Activated B cell treated with CpG ODN at 0.5 μM for 24 hours (primary cell): ENCODE measurements at regions not wholly inside any gene's neighbourhood (a gene's known extent, or its start where the extent isn't known, plus 50 kb on each side); places are given as distances from the start of the nearest gene placed in this dataset.

Experiments
- ATAC-seq: fragments of 200-7000 bp; cut with Tn5 transposase; one replicate; pipeline ENCODE4 v1.10.0; 2021; ENCODE audit warnings: low read depth, mild to moderate bottlenecking, moderate library complexity
- CTCF ChIA-PET: fragments of 350-600 bp; sonication (Branson Sonifier 250); formaldehyde crosslinking; loops from one replicate; lab custom pipeline; 2021; ENCODE audit warnings: antibody characterized with exemption; lab: Charles Lee
- POLR2A ChIA-PET: fragments of 350-600 bp; sonication (Branson Sonifier 250); formaldehyde crosslinking; loops from one replicate; lab custom pipeline; 2021; ENCODE audit warnings: antibody characterized with exemption; lab: Charles Lee
- DNase-seq: peaks from one replicate; pipeline ENCODE4 v3.0.0; 2022
- H3K27ac Mint-ChIP-seq: one replicate; pipeline ENCODE4 v1.8.0; 2020; ENCODE audit warnings: mixed read lengths
- H3K27me3 Mint-ChIP-seq: one replicate; pipeline ENCODE4 v1.8.0; 2021; ENCODE audit warnings: mixed read lengths
- H3K36me3 Mint-ChIP-seq: one replicate; pipeline ENCODE4 v1.8.0; 2021; ENCODE audit warnings: low read depth, mixed read lengths
- H3K4me1 Mint-ChIP-seq: one replicate; pipeline ENCODE4 v1.8.0; 2021; ENCODE audit warnings: mixed read lengths
- H3K4me3 Mint-ChIP-seq: one replicate; pipeline ENCODE4 v1.8.0; 2020; ENCODE audit warnings: mild to moderate bottlenecking, mixed read lengths
- H3K9me3 Mint-ChIP-seq: one replicate; pipeline ENCODE4 v1.8.0; 2020; ENCODE audit warnings: mixed read lengths
- intact Hi-C: fragments of 100-400 bp; cut with micrococcal nuclease; formaldehyde crosslinking; loops from one replicate; pipeline ENCODE4 v1.15.1; 2024
- TF ChIP-seq, protein P1 (sequence below): fragments of 200-600 bp; IDR thresholded peaks from one replicate; pipeline ENCODE4 v1.8.0; 2022; ENCODE audit warnings: antibody characterized with exemption, mild to moderate bottlenecking

DNA sequence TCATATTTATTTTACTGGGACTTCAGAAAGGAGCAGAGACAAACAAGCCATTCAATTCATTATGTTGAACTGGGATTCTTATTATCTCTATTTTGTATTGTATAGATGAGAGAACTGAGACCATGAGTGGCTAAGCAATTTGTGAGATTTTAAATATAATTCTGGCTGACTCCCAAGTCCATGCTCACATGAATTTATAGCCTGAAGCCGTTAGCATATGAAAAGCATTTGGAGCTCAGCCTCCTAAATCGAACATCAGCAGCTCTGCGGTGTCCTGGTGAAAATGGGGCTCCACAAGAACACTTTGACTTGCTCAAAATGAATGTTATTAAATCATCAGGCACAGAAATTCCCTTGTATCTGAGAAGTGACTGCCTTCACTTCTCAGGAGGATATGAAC, 96.8 kb upstream of the DPT start:
- DNase-seq (no peak), ATAC-seq (no peak)
- H3K4me3 Mint-ChIP-seq, result no peak overlapping the region
- no peaks in the 10 kb centered on the region for H3K36me3 Mint-ChIP-seq
- H3K27me3 Mint-ChIP-seq, result peaks cover 1% of the 10 kb centered on the region
- no peaks in the 10 kb centered on the region for H3K4me1 Mint-ChIP-seq
- ChIA-PET POLR2A (no interaction called here), CTCF (no interaction called here)
- intact Hi-C loops, result no loop called here
- no peak overlapping the region for H3K27ac Mint-ChIP-seq
- TF ChIP-seq, protein P1, sequence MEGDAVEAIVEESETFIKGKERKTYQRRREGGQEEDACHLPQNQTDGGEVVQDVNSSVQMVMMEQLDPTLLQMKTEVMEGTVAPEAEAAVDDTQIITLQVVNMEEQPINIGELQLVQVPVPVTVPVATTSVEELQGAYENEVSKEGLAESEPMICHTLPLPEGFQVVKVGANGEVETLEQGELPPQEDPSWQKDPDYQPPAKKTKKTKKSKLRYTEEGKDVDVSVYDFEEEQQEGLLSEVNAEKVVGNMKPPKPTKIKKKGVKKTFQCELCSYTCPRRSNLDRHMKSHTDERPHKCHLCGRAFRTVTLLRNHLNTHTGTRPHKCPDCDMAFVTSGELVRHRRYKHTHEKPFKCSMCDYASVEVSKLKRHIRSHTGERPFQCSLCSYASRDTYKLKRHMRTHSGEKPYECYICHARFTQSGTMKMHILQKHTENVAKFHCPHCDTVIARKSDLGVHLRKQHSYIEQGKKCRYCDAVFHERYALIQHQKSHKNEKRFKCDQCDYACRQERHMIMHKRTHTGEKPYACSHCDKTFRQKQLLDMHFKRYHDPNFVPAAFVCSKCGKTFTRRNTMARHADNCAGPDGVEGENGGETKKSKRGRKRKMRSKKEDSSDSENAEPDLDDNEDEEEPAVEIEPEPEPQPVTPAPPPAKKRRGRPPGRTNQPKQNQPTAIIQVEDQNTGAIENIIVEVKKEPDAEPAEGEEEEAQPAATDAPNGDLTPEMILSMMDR, result no peak
- H3K9me3 Mint-ChIP-seq, result no peaks in the 10 kb centered on the region

DNA sequence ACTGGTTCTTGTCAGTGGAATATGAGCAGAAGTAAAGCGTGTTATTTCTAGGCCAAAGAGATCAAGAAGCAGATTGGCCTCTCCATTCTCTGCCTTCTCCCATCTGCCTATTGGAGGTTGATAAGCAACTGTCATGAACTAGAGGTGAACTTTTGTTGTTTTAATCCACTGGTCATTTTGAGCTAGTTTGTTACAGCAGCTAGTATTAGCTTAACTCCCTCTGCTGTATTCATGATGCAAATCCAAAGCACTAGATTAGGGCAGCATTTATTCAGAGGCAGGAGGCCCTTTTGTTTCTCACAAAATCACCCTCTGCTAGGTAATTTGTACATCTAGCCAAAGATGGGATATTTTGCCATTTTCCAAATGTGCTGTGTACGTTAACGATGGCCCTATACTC, 97.3 kb upstream of the DPT start:
- no peaks in the 10 kb centered on the region for H3K9me3 Mint-ChIP-seq
- no peak for DNase-seq
- H3K4me1 Mint-ChIP-seq, result no peaks in the 10 kb centered on the region
- ChIA-PET CTCF (no interaction called here), POLR2A (no interaction called here)
- no peak overlapping the region for H3K27ac Mint-ChIP-seq
- H3K36me3 Mint-ChIP-seq, result no peaks in the 10 kb centered on the region
- H3K4me3 Mint-ChIP-seq, result no peak overlapping the region
- no peak for ATAC-seq
- peaks cover 1% of the 10 kb centered on the region for H3K27me3 Mint-ChIP-seq
- TF ChIP-seq, protein P1, result no peak
- intact Hi-C loops, result no loop called here

DNA sequence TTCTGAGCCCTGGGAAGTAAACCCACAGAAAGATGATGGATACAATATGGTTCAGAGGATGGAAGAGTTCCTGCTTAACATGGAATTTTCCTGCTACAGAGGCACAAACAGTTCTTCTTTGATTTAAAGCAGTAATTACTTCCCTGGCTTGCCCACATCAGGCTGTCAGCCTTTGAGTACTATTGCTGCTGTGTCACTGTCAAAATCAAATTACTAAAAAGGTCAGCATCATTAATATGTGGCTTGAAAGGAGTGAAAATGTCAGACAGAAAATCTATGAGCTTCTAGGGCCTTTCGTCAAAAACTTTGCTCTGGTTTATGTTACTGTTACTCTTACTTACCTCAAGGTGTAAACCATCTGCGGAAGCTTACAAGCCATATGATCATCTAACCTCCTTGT, 98.6 kb upstream of the DPT start:
- Mint-ChIP-seq H3K4me3 (no peak overlapping the region), H3K4me1 (no peaks in the 10 kb centered on the region), H3K9me3 (no peaks in the 10 kb centered on the region), H3K27ac (no peak overlapping the region), H3K27me3 (no peaks in the 10 kb centered on the region), H3K36me3 (no peaks in the 10 kb centered on the region)
- TF ChIP-seq, protein P1, result no peak
- ChIA-PET CTCF (no interaction called here), POLR2A (no interaction called here)
- intact Hi-C loops, result no loop called here
- ATAC-seq (no peak), DNase-seq (no peak)

DNA sequence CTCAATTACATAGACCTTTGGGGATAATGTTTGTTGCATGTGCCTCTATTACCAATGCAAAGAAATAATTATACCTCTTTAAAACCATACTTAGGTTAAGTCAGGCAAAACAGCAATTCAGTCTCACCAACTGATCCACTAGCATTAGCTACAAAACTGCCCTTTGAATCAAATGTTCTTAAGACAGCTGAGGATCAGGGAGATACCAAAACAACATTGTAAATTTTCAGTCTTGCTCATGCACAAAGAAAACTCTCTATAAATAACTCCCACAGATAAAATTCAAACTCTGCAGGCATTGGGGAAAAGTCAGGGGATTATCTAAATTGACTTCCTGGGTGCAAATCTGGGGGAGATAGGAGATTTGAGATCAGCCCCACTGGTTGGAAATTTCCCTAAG, 100.9 kb upstream of the DPT start:
- POLR2A ChIA-PET, result no interaction called here

DNA sequence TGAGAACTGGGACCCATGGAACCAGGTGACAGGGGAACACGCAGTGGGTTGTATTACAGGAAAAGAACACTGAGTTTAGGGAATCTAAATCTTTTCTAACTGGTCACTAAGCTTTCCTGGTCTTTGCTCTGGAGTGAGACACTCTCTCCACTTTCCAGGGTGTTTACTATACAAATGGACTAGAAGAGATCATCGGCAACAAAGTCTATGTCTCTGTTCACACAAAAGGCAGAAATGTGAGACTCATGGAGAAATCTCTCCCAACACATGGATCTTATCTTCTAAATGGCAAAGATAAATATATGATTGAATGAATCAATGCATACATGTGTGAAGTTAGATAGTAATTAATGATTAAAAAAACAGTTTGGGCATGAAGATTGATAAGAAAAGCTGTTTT, 101.6 kb upstream of the DPT start:
- no peak overlapping the region for H3K27ac Mint-ChIP-seq
- ATAC-seq, result no peak
- no peak overlapping the region for H3K4me3 Mint-ChIP-seq
- DNase-seq, result no peak
- ChIA-PET CTCF (no interaction called here), POLR2A (no interaction called here)
- no peaks in the 10 kb centered on the region for H3K36me3 Mint-ChIP-seq
- intact Hi-C loops, result no loop called here
- no peaks in the 10 kb centered on the region for H3K27me3 Mint-ChIP-seq
- no peaks in the 10 kb centered on the region for H3K9me3 Mint-ChIP-seq
- no peaks in the 10 kb centered on the region for H3K4me1 Mint-ChIP-seq
- TF ChIP-seq, protein P1, result no peak

More for the DNA sequence above, 100.9 kb upstream of the DPT start:
- ATAC-seq (no peak), DNase-seq (no peak)
- CTCF ChIA-PET, result no interaction called here
- no peaks in the 10 kb centered on the region for H3K27me3 Mint-ChIP-seq
- H3K9me3 Mint-ChIP-seq, result no peaks in the 10 kb centered on the region
- no peaks in the 10 kb centered on the region for H3K36me3 Mint-ChIP-seq
- intact Hi-C loops, result no loop called here
- no peak overlapping the region for H3K27ac Mint-ChIP-seq
- no peak overlapping the region for H3K4me3 Mint-ChIP-seq
- no peaks in the 10 kb centered on the region for H3K4me1 Mint-ChIP-seq
- TF ChIP-seq, protein P1, result no peak
